NOMO-1 (cell line): ENCODE measurements at regions not wholly inside any gene's neighbourhood (a gene's known extent, or its start where the extent isn't known, plus 50 kb on each side); places are given as distances from the start of the nearest gene placed in this dataset.
"Not testable (repeated sequence)": the region's sequence is repeated elsewhere in the genome, so short reads cannot be mapped to it uniquely, and the experiment has no call there.

Experiments
- DNase-seq, 2 experiments: peaks; one replicate each; lab custom pipeline; 2025; ENCODE audit not compliant: unreplicated experiment in 2 of 2; lab: John Stamatoyannopoulos, UW

DNA sequence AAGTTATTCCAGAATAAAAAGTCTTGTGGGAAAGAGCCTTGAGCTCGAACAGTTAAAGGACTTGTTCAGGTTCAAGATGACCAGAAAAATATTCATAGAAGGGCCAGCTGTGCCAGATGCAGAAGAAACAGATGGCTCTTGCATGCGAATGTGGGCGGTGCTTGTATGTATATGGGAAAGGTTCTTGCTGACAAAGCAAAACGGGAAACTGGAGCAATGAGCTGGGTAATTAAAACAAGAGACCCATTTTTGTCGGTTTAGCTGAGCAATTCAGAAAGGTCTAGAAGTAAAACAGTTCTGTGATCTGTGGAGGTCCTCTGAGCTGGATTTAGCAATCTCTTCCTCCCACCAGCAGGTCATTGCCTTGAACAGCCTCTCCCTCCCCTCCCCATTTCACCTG lies 107.2 kb upstream of the MARK1 start:
- DNase-seq = no peak

DNA sequence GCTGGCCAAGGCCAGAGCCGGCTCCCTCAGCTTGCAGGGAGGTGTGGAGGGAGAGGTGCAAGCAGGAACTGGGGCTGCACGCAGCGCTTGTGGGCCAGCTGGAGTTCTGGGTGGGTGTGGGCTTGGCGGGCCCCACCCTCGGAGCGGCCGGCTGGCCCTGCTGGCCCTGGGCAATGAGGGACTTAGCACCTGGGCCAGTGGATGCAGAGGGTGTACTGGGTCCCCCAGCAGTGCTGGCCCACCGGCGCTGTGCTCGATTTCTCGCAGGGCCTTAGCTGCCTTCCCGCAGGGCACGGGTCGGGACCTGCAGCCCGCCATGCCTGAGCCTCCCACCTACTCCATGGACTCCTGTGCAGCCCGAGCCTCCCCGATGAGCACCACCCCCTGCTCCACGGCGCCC lies 115.6 kb upstream of the MARK1 start:
- DNase-seq = not testable (repeated sequence)

DNA sequence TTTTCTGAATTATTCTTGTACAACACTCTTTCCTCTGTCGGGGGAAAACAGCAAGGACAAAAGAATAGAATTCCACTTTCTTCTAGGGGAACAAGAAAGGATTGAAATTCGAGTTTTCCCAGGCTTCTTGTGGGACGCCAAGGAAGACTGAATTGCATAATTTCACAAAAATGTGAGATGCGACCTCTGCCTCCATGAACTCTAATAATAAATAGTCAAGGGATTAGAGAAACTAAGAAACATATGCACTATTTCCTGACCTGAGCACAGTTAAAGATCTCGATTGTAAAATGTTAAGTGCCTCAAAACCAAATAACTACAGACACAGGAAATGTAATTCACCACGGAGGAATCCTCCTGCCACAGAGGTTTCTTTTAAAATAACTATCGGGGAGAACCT lies 117.3 kb upstream of the MARK1 start:
- DNase-seq = no peak

DNA sequence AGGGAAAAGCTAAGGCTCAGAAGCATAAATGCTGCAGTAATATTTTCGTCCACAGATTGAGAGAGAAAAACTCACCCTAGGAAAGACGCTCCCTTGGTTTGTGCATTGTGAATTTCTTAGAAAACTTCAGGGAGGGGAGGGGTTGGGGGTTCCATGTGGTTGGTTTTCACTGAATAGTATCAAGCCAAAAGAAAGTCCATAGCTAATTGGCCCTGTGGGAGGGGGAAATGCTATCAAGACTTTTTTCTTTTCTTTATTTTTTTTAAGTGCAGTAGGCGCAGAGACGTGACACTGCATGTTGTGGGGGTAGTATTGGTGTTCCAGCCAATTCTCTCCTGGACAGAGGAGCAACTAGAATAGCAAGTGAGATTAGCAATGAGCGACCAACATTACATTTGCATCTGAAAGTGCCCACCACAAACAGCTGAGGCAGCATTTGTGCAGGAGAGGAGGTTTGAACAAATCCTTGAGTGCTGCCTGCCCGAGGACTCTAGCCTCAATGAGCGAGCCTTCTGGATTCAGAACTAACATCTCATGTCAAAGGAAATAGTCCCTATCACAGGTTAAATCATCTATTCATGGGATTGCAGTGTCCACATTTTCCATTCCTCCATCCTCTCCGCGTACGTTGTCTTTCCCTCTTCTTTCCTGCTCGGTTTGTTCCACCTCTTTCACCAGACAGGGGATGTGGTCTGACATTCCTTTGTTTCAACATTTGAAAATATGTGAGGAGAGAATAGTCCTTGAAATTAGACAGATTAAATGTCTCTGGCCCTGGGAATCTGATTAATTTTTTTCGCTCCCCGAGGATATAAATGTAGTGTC lies 118.0 kb upstream of the MARK1 start:
- no peak for DNase-seq

DNA sequence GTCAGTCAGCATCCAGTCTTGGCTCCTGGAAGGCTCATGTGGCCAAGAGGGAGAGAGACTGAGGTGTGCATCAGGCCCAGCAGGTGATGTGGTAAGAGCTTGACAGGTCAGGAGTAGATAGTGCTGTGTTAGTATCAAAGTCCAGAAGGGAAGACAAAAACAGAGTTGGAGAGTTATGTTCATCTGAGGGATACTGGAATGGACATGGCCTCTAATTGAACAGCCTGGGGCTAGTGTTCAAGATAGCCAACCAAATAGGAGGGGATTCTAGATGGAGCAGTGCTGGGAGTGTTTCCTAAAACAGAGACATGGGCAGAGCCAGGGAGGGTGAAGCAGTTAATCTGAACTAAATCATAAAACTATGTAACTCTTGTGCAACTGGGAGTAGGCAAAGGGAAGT lies 120.7 kb upstream of the MARK1 start:
- no peak for DNase-seq

DNA sequence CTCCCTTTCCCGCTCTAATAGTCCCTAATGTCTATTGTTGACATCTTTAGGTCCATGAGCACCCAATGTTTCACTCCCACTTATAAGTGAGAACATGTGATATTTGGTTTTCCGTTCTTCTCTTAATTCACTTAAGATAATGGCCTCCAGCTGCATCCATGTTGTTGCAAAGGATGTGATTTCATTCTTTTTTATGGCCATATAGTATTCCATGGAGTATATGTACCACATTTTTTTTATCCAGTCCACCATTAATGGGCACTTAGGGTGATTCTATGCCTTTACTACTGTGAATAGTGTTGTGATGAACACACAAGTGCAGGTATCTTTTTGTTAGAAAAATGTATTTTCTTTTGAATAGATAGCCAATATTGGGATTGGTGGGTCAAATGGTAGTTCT lies 126.0 kb upstream of the RAB3GAP2 start:
- no peak for DNase-seq

DNA sequence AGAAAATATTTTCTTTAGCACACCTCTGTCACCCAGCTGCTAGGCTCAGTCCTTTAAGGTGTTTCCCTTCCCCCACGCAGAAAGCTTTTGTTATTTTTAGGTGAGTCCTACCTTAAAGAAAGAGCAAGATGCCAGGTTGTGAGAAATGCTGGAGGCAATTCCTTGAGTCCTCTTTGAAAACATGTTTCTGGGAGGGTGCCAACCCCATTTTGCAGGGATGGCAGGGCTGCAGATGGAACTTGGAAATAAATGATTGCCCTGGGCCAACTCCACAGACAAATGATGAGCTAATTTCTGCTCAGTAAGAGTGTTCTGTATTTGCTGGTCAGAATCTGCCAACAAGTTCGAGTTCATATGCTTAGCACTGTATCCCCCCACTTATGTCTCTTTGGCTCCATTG lies 119.2 kb upstream of the RAB3GAP2 start:
- DNase-seq = no peak

DNA sequence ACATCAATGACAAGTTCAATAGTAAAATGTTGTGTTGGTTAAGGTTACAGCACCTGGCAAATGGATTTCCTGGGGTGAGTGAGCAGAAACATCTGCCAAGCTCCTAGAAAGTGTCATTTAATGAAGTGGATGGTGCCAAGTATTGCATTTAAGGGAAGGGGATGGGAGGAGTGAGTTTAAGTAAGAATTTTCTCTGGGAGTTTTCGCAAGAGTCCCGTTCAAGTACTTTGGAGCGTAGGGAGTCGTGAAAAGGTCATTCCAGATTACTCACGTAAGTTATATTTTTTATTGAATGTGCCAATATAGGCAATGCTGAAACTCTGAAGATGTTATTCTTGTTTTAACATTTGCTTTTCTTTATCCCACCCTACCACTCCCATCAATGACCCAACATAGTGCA lies 117.4 kb upstream of the RAB3GAP2 start:
- no peak for DNase-seq

DNA sequence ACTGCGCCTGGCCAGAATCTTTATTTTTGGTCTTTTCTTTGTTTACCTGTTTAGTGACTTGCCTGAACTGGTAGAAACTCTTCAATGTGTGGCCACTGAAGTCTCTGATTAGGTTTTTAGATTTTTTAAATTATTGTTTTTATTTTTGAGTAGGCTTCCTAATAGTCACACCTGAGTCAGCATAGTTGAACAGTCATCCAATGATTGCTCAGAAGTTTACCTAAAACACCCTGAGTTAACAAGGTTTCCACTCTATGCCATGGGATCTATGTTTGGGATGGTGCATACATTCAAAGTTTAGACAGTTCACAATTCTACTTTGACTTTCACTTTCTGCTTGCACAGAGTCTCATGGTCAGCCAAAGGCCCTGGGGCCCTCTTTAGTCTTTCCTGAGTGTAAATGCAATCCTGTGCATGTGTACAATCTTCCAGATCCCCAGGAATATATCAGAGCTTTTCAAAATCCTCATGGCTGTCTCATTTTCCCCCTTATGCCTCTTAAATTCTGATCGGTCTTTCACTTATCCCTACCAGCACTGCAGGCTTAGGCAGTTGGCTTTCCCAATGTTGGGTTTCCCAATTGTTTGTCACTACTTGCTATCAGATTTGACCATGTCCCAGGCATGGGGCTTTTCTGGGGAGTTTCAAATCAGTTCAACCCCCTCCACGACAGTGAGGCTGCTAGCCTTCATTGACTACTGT lies 114.4 kb upstream of the RAB3GAP2 start:
- DNase-seq = no peak

DNA sequence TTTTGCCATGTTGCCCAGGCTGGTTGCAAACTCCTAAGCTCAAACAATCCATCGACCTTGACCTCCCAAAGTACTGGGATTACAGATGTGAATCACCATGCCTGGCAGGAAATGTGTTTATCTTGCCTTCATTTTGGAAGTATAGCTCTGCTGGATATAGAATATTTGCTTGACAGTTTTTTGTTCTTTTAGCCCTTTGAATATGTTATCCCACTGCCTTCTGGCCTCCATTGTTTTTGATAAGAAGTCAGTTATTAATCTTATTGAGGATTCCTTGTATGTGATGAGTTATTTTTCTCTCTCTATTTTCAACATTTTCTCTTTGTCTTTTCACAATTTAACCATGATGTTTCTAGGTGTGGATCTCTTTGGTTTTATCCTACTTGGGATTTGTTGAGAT lies 112.9 kb upstream of the RAB3GAP2 start:
- DNase-seq = no peak

DNA sequence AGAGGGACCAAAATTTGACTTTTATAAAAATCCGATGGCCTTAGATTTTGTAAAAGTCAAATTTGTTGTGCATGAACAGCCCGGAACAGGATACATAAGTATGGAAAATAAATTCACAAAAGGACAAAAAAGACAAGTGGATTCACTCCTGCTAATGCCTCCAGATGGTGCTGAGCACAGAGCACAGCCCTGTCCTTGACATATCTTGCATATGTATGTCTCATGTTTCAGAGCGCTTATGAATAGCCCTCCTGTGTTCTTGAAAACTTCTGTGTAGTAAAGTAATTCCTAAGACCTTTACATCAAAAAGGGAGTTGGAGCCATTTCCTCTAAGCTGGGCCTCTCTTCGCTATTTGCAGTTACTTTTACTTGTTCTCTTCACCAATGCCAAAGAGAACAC lies 110.7 kb upstream of the RAB3GAP2 start:
- no peak for DNase-seq

DNA sequence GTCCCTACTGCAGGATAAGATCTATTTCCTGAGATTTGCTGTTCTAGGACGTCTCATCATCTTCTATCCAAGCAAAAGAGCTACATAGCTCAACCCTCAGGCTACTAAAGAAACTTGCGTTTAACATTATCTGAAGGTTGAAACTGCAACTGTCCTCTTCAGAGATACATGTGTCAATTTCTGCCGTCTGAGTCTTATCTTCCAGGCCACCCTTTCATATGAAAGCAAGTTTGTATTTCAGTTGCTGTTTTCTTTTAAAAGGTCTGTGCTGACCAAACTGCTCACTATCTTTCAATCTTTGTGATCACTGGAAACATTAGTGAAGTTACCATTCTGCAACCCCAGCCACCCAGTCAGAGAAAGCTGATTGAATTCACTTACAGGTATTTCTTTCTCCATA lies 108.6 kb upstream of the RAB3GAP2 start:
- DNase-seq = no peak

DNA sequence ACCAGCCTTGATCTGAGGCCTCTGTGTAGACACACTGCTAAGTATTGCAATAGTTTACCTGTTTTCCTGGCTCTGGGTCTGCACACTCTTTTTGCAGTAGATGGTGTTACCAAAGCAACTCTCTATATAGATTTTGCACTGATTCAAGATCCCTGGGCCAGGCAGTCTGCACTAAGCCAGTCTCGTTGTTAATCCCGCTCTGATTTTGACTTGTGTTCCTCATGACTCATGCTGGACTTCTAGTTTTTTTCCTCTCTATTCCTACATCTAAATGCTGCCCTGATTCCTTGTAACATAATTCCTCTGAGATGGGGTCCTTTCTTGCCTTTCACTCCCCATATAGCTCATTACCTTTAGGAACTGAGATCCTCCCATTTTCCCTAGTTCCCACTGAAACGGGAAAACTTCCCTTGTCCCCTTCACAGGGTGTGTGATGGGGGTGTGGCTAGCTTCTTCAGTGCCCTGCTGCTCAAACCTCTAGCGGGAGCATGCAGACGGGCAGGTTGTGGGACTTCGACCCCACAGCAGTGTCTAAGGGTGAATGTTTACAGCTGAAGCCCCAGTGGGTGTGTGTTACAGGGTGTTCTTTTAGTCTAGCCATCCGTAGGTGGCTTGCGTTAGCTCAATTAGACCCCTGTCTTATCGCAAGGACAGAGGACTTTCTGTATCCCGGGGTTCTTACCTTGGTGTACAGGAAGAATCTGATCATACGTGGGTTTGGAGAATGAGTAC lies 106.5 kb upstream of the RAB3GAP2 start:
- DNase-seq = no peak

DNA sequence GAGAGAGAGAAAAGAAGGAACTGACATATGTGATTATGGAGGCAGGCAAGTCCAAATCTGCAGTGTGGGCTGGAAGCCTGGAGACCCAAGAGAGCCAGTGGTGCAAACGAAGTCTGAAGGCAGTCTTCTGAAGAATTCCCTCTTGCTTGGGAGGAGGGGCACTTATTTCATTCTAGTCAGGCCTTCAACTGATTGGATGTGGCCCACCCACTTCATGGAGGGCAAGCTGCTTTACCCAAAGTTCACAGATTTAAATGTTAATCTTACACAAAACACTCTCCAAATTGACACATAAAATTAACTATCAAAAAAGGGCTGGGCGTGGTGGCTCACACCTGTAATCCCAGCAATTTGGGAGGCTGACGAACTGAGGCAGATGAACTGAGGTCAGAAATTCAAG lies 103.5 kb upstream of the RAB3GAP2 start:
- no peak for DNase-seq

DNA sequence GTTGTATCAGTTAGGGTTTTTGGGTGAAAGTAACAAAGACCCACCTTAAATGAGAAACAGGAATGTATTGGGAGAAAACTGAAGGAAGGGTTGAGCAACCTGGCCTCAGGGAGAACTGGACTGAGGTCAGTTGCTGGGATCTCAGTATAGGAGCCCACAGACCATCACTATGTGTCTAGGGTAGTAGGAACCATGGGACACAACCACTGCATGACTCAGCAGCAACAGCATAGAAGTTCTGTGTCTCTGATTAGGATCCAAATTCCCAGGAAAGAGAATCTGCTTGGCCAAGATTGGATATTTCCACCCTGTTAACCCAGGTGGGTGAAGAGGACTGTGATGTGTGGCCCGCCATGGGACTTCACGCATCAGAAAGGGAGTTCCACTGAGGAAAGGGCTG lies 102.2 kb upstream of the RAB3GAP2 start:
- DNase-seq = no peak

DNA sequence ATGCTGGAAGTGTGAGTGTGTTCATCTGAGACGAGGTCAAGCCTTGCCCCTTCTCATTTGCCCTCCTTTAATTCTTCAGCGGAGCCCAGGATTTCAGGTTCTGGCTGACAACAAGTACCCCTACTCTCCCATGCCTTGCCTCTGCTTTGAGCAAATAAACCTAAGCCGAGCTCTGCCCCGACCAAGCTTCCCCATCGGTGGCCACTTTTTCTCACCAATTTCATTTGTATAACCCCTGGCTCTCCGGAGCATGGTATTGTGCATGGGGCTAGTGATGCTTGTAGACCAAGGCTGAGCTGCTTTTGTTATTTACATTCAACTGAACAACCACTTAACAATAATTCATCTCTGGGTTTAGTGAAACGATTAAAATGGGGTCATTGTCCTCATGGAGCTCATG lies 100.2 kb upstream of the RAB3GAP2 start:
- no peak for DNase-seq

DNA sequence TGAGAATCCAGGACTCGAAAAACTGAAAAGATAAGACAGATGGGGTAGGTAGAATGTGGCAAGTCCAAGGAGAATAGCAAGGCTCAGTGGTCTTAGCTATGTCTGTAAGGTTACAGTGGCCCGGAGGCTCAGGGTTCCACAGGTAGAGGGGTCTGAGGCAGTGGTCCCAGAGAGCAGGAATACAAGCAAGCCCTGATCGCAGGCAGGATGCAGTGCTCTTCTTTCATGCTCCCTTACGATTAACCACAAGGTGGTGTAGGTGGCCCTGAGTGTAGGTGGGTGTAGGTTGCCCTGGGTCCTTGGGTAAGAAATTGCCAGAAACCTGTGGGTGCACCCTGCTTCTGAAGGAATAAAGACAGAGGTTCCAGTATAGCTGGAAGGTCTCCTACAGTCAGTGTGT lies 99.1 kb upstream of the RAB3GAP2 start:
- no peak for DNase-seq

DNA sequence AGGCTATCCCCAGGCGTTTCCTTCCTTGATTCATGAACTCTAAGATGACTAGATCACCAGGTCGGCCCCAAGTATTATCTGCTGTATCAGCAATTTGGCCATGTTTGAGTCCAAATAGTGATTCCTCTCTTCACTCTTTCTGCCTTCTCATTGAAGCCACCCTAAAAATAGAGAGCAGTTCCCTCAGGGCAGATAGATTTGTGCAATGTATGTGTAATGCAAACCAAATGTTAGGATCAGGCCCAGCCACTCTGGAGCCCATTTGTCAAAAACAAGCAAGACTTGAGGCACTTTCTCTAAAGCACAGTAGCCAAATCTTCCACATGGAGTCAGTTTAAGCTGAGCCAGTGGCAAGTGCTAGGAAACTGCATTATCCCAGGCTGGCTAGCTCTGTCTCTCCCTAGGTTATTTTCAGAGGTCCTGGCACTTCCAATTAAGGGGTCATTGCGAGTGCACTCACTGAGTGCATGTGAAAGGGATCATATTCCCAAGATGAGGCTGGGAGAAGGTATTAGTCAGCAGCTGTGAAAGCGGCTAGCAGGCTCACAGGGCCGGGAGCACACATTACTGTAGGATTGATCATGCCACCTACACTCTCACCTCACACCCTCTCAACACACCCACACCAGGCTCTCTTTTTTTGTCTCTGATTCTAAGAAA lies 97.9 kb upstream of the RAB3GAP2 start:
- no peak for DNase-seq

DNA sequence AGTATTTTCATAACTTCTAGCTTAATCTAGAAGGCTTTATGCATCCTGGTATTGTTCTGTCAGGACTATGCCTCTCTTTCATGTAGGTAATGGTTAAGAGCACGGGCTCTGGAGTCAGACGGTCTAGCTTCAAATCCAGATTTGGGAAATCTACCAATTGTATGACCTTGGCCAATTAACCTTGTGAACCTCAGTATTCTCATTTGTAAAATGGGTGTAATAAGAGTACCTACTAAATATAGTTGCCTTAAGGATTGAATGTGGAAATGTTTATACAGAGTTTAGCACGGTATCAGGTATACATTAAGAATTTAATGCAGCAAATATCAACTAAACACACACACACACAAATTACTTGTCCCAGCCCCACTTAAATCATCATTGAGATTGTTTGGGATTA lies 97.3 kb upstream of the RAB3GAP2 start:
- no peak for DNase-seq

DNA sequence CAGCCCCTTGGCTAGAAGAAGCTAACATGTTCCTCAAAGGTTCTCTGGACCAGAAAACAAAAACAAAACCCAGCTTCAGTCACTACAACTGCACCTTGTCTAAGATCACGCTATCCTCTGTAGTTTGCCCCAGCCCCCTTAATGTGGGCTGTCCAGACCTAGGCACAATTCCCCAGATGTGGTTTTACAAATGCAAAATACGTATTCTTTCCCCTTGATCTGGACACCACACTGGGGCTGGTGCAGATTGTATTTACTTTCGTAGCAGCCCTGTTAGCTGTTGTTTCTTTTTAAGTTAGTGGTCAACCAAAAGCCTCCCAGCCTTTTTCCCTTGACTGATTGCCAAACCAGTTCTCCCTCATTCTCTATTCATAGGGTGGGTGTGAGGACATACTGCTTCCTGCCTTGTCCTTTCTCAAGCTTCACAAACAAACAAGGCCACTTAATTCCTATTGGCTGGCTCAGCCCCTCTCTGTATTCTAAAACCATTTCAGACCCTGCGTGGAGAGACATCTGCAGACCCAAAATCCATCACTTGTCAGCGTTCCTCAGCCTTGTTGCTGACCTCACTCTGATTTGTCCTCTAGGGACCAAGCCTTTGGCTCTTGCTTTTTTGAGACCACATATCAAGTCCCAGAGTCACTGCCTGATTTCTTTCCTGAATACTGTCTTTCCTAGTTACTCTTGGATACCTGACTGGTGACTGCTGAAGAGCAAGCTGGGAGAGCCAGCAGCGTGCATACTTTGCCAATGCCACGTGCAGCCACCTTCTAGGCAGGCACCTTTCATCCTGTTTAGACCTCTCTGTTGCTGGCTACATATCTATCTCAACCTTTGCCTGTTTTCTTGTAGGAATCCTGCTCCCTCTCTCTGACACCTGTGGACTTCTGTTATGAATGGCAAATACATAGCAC lies 96.4 kb upstream of the RAB3GAP2 start:
- DNase-seq = no peak
